ENCODE measurements at regions not wholly inside any gene's neighbourhood (a gene's known extent, or its start where the extent isn't known, plus 50 kb on each side); places are given as distances from the start of the nearest gene placed in this dataset.
"Not testable (repeated sequence)": the region's sequence is repeated elsewhere in the genome, so short reads cannot be mapped to it uniquely, and the experiment has no call there.

GRCh38 chr14:71433303-71433702 is 498.9 kb upstream of the RGS6 start:
- DNase-seq (ENCODE audit: low spot score) (no peak), ATAC-seq (no peak)
- ChIA-PET POLR2A (no interaction called here), CTCF (interaction anchor here (1.1 kb wide), 1 partner anchor 119 kb away, joined by 3 read pairs; no protein-coding TSS in a partner anchor)
- H3K4me1 Mint-ChIP-seq, result peaks cover 52% of the 10 kb centered on the region
- no peaks in the 10 kb centered on the region; the same call in 1 of the 2 replicates for H3K27me3 Mint-ChIP-seq (ENCODE audit: low read depth)
- peaks cover 9% of the 10 kb centered on the region for H3K36me3 Mint-ChIP-seq
- no peaks in the 10 kb centered on the region; the same call in 1 of the 2 replicates for H3K9me3 Mint-ChIP-seq
- H3K4me3 Mint-ChIP-seq, result no peak overlapping the region
- TF ChIP-seq ZNF423 (CRISPR knock-in tag; IDR thresholded peaks at IDR 0.05), result no peak
- TF ChIP-seq FOXP1 (CRISPR knock-in tag; IDR thresholded peaks at IDR 0.05; ENCODE audit: borderline replicate concordance), result no peak
- no peak for TF ChIP-seq SMAD4 (CRISPR knock-in tag; IDR thresholded peaks at IDR 0.05)
- no peak for TF ChIP-seq ATF3 (CRISPR knock-in tag; conservative IDR thresholded peaks at IDR 0.05)
- no peak for TF ChIP-seq ZBTB21 (CRISPR knock-in tag; IDR thresholded peaks at IDR 0.05; ENCODE audit: borderline replicate concordance)
- TF ChIP-seq ETV6 (CRISPR knock-in tag; IDR thresholded peaks at IDR 0.05), result no peak
- no peak for TF ChIP-seq ZNF219 (CRISPR knock-in tag; IDR thresholded peaks at IDR 0.05; ENCODE audit: borderline replicate concordance)
- no peak for TF ChIP-seq ZNF138 (CRISPR knock-in tag; conservative IDR thresholded peaks at IDR 0.05)
- TF ChIP-seq TEAD1 (CRISPR knock-in tag; IDR thresholded peaks at IDR 0.05), result no peak
- no peak for TF ChIP-seq ATF6 (CRISPR knock-in tag; IDR thresholded peaks at IDR 0.05)
- no peak for TF ChIP-seq NFE2L1 (CRISPR knock-in tag; IDR thresholded peaks at IDR 0.05)
- no peak for TF ChIP-seq ATF2 (CRISPR knock-in tag; IDR thresholded peaks at IDR 0.05; ENCODE audit: borderline replicate concordance, low read depth)
- TF ChIP-seq GABPB1 (CRISPR knock-in tag; IDR thresholded peaks at IDR 0.05), result no peak
- no peak for TF ChIP-seq ZNF425 (CRISPR knock-in tag; conservative IDR thresholded peaks at IDR 0.05)
- TF ChIP-seq ARID4B (CRISPR knock-in tag; IDR thresholded peaks at IDR 0.05; ENCODE audit: borderline replicate concordance), result no peak
- H3K27ac Mint-ChIP-seq, result 0 out of 2 replicates have a peak overlapping the region, but pooled peaks have one; percentile 10

GRCh38 chr14:71435641-71436040 is 496.6 kb upstream of the RGS6 start:
- DNase-seq (ENCODE audit: low spot score); ATAC-seq; H3K27me3 Mint-ChIP-seq (ENCODE audit: low read depth); H3K36me3 Mint-ChIP-seq; H3K27ac Mint-ChIP-seq; CTCF ChIA-PET; H3K4me3 Mint-ChIP-seq; POLR2A ChIA-PET; H3K9me3 Mint-ChIP-seq: not testable (repeated sequence)
- peaks cover 41% of the 10 kb centered on the region for H3K4me1 Mint-ChIP-seq

All from WTC11 (cell line).